ENCODE measurements at regions not wholly inside any gene's neighbourhood (a gene's known extent, or its start where the extent isn't known, plus 50 kb on each side); places are given as distances from the start of the nearest gene placed in this dataset.
"Not testable (repeated sequence)": the region's sequence is repeated elsewhere in the genome, so short reads cannot be mapped to it uniquely, and the experiment has no call there.

DNA sequence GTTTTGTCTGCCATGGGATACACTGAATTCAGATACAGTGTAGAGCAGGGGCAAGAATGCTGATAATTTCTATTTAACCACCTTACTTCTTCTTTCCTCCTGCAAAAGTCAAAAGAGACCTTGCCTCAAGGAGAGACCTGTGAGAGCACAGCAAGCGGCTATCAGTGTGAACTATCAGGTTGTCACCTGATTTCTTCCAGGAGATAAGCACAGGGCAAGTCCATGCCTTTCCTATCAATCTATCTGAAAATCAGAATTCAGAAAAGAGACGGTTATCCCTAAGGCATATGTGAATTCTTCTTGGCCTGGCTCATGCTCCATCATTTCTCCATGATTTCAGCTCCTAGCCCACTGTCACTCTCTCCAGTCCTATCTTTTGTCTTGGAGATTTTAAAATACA is 128.9 kb upstream of the CCND2 start:
- no peak overlapping the region for H3K4me3 Mint-ChIP-seq
- no peaks in the 10 kb centered on the region for H3K27me3 Mint-ChIP-seq
- peak overlapping the region; percentile 98 for H3K27ac Mint-ChIP-seq
- no peaks in the 10 kb centered on the region for H3K9me3 Mint-ChIP-seq
- peaks cover 87% of the 10 kb centered on the region for H3K4me1 Mint-ChIP-seq
- intact Hi-C loops (cut with micrococcal nuclease), result loop anchor here (10.0 kb wide), 2 partner anchors 170 to 360 kb away; no protein-coding TSS in a partner anchor
- H3K36me3 Mint-ChIP-seq (ENCODE audit: low read depth), result no peaks in the 10 kb centered on the region
- no peak for DNase-seq

GRCh38 chr12:4143896-4144295 is 129.7 kb upstream of the CCND2 start:
- H3K36me3 Mint-ChIP-seq (ENCODE audit: low read depth), result no peaks in the 10 kb centered on the region
- no peaks in the 10 kb centered on the region for H3K27me3 Mint-ChIP-seq
- peaks cover 92% of the 10 kb centered on the region for H3K4me1 Mint-ChIP-seq
- peak overlapping the region; percentile 28 for H3K4me3 Mint-ChIP-seq
- intact Hi-C loops (cut with micrococcal nuclease), result loop anchor here (1.0 to 10.0 kb wide), 4 partner anchors 8 to 361 kb away; no protein-coding TSS in a partner anchor
- H3K9me3 Mint-ChIP-seq, result no peaks in the 10 kb centered on the region
- peak; percentile 70 for DNase-seq
- peak overlapping the region; percentile 98 for H3K27ac Mint-ChIP-seq

- H3K4me1 Mint-ChIP-seq, result peaks cover 79% of the 10 kb centered on the region
- H3K27ac Mint-ChIP-seq, result peak overlapping the region; percentile 96
- intact Hi-C loops (cut with micrococcal nuclease), result loop anchor here (10.0 kb wide), 2 partner anchors 167 to 363 kb away; no protein-coding TSS in a partner anchor
- peak overlapping the region; percentile 36 for H3K4me3 Mint-ChIP-seq
- H3K36me3 Mint-ChIP-seq (ENCODE audit: low read depth), result no peaks in the 10 kb centered on the region
- H3K27me3 Mint-ChIP-seq, result no peaks in the 10 kb centered on the region
- peak; percentile 68 for DNase-seq
- no peaks in the 10 kb centered on the region for H3K9me3 Mint-ChIP-seq
These were observed 132.0 kb upstream of the CCND2 start for GRCh38 chr12:4141348-4142270.

DNA sequence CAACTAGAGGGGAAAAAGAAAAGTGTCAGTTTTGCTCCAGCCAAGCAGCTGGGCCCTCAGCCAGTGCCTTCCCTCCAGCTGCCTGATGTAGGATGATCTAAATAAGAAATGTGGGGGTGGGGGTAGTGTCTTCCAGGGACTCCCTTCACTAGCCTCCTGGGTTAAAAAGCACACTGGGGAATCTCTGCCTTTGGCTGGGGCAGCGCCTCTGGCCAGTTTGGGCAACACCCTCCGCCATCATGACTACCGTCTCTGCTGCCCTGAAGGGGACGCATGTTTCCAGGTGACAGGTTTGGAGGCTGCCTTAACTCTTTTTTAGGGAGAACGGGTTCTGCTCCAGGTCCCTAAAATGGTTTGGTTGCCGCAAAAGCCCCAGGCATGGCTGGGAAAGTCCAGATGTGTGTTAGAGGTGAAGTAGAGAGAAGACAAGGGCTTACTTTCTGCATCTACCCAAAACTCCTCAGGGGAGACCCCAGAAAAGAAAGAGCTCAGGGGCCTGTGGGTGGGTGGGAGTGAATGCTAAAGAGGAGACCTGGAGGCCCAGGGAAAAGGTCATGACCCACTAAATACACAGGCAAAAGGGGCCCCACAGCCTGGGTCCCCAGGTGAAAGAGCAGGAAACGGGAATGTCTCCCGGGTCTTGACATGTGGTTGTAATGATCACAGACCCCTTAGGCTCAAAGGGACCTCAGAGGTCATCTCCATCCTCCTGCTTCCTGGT is 132.8 kb upstream of the CCND2 start:
- peak overlapping the region; percentile 19 for H3K4me3 Mint-ChIP-seq
- H3K27ac Mint-ChIP-seq, result peak overlapping the region; percentile 96
- DNase-seq, result no peak
- peaks cover 79% of the 10 kb centered on the region for H3K4me1 Mint-ChIP-seq
- peaks cover under 1% of the 10 kb centered on the region for H3K9me3 Mint-ChIP-seq
- H3K27me3 Mint-ChIP-seq, result no peaks in the 10 kb centered on the region
- peaks cover 2% of the 10 kb centered on the region for H3K36me3 Mint-ChIP-seq (ENCODE audit: low read depth)
- intact Hi-C loops (cut with micrococcal nuclease), result loop anchor here (10.0 kb wide), 2 partner anchors 166 to 364 kb away; no protein-coding TSS in a partner anchor

DNA sequence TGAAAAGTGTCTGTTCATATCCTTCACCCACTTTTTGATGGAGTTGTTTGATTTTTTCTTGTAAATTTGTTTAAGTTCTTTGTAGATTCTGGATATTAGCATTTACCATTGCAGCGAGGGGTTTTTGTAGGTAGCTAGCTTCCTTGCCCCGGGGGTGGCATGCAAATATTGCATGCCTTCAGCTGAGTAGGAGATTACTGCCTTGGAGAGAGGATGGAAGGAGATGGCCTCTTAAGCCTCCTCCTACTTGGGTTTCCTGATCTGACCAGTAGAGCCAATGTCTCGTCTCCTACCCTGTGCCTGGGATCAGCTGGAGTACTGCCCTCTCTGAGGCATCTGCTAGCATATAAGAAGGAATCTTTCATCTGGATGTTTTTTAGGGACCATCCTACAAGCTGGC is 134.4 kb upstream of the CCND2 start:
- no peak for DNase-seq
- peaks cover 3% of the 10 kb centered on the region for H3K9me3 Mint-ChIP-seq
- H3K4me1 Mint-ChIP-seq, result peaks cover 72% of the 10 kb centered on the region
- no peaks in the 10 kb centered on the region for H3K27me3 Mint-ChIP-seq
- H3K4me3 Mint-ChIP-seq, result no peak overlapping the region
- intact Hi-C loops (cut with micrococcal nuclease), result no loop called here
- H3K27ac Mint-ChIP-seq, result peak overlapping the region; percentile 36
- H3K36me3 Mint-ChIP-seq (ENCODE audit: low read depth), result peaks cover 3% of the 10 kb centered on the region

- H3K9me3 Mint-ChIP-seq; H3K4me3 Mint-ChIP-seq; H3K36me3 Mint-ChIP-seq (ENCODE audit: low read depth); H3K27ac Mint-ChIP-seq; intact Hi-C loops (cut with micrococcal nuclease); H3K27me3 Mint-ChIP-seq; DNase-seq: not testable (repeated sequence)
- peaks cover 68% of the 10 kb centered on the region for H3K4me1 Mint-ChIP-seq
These were observed 135.0 kb upstream of the CCND2 start for GRCh38 chr12:4138532-4138931.

GRCh38 chr12:4138051-4138450 is 135.5 kb upstream of the CCND2 start:
- Mint-ChIP-seq H3K4me3 (no peak overlapping the region), H3K4me1 (peaks cover 65% of the 10 kb centered on the region), H3K27me3 (no peaks in the 10 kb centered on the region), H3K27ac (no peak overlapping the region), H3K9me3 (peaks cover 3% of the 10 kb centered on the region), H3K36me3 (ENCODE audit: low read depth) (peaks cover 3% of the 10 kb centered on the region)
- intact Hi-C loops (cut with micrococcal nuclease), result no loop called here
- no peak for DNase-seq

DNA sequence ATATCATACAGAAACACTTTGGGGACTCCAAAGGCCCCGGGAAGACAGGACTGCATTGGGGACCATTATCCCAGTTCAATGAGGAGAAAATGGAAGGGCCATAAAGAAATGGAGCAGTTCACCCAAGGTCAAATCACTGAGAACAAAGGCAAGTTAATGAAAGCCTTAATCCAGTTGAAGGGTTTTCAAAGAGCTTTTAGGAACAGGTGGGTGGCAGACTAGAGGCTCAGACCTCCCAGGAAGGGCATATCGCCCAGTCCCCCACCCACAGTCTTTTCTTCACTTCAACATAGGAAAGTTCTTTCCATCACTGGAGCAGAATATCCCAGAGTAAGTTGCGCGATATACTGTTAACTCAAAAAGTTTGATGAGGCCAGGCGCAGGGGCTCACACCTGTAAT is 136.1 kb upstream of the CCND2 start:
- peaks cover 60% of the 10 kb centered on the region for H3K4me1 Mint-ChIP-seq
- peaks cover 3% of the 10 kb centered on the region for H3K36me3 Mint-ChIP-seq (ENCODE audit: low read depth)
- DNase-seq, result no peak
- H3K27ac Mint-ChIP-seq, result peak overlapping the region; percentile 26
- H3K4me3 Mint-ChIP-seq, result no peak overlapping the region
- no peaks in the 10 kb centered on the region for H3K27me3 Mint-ChIP-seq
- intact Hi-C loops (cut with micrococcal nuclease), result no loop called here
- H3K9me3 Mint-ChIP-seq, result peaks cover 3% of the 10 kb centered on the region

GRCh38 chr12:4137015-4137414 is 136.5 kb upstream of the CCND2 start:
- Mint-ChIP-seq H3K9me3 (peaks cover 3% of the 10 kb centered on the region), H3K4me3 (no peak overlapping the region), H3K27me3 (no peaks in the 10 kb centered on the region), H3K36me3 (ENCODE audit: low read depth) (peaks cover 3% of the 10 kb centered on the region), H3K27ac (peak overlapping the region; percentile 91), H3K4me1 (peaks cover 56% of the 10 kb centered on the region)
- intact Hi-C loops (cut with micrococcal nuclease), result no loop called here
- DNase-seq, result no peak

- Mint-ChIP-seq H3K9me3 (peaks cover 3% of the 10 kb centered on the region), H3K27ac (peak overlapping the region; percentile 91), H3K4me1 (peaks cover 46% of the 10 kb centered on the region), H3K27me3 (no peaks in the 10 kb centered on the region), H3K4me3 (peak overlapping the region; percentile 5), H3K36me3 (ENCODE audit: low read depth) (peaks cover 3% of the 10 kb centered on the region)
- DNase-seq, result peak; percentile 75
- intact Hi-C loops (cut with micrococcal nuclease), result loop anchor here (1.0 kb wide), 4 partner anchors 10 to 136 kb away; no protein-coding TSS in a partner anchor
These were observed 137.5 kb upstream of the CCND2 start for GRCh38 chr12:4135919-4136605.

DNA sequence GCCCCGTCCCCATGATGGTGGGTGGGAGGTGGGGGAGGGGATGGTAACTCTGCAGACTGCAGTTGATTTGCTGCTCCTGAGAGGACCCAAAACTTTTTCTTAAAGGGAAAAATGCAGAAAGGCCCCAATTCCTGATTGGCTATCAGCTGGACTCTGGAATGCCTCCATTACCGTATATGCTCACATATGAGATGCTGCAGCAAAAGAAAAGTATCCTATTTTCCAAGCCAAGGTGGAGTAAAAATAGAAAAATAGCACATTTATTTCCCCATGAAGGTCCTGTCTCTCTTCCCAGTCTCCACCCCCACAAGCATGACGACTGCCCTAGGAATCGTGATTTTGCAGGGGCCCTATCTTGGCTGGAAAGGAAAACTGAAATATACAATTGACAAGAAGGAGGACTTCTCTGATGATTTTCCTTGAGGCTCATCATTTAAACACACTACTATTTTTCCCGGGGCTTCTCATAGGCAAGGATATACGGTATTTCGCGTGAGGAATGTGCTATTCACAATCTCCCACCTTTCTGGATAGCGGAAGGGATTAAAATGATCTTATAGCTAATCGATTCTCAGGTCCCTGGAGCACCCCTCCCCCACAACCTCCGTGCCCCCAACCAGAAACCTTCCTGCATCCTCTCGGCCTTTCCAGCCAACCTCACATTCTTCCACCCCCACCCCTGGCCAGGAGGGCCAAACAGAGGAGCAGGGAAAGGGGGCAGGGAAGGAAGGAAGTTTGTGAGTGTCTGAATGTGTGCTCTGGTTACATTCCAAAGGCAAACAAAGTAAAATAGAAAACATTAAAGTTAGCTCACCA is 138.9 kb upstream of the CCND2 start:
- H3K27me3 Mint-ChIP-seq, result peaks cover 1% of the 10 kb centered on the region
- H3K4me1 Mint-ChIP-seq, result peaks cover 38% of the 10 kb centered on the region
- intact Hi-C loops (cut with micrococcal nuclease), result no loop called here

DNA sequence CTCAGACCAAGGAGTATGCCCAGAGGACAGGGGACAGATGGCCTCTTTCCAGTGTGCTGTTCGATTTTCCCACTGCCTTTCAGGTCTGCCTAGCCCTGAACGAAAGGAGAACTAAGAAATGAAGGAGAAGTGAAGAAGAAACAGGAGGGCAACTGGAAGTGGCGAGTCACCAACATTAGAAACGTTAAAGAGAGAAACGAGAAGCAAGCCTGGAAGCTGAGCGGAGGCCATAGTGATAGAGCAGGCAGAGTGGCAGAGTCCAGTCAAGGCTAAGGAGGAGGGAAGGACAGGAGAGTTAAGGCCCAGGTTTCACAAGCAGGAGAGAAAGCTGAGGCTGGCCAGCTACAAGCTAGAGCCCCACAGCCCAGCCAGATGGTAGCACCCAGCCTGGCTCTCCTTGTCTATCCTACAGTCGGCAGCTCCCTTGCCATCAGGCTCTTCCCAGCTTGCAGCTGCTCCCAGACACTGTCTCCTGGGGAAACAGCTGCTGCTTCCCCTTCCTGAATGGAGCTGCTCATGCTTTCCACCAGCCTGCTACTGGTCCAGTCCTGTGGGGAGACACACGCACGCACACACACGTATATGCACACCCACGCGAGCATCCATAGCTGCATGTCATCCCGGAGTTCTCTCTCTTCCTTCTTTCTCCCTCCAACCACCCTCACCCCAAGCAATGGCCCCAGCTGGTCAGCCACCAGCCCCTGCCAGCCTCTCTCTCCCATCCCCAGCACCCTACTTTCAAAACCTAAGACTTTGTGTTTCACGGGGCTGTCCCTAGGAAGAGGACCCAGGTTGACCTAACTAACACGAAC is 139.7 kb upstream of the CCND2 start:
- peaks cover 3% of the 10 kb centered on the region for H3K36me3 Mint-ChIP-seq (ENCODE audit: low read depth)
- intact Hi-C loops (cut with micrococcal nuclease), result no loop called here
- H3K4me1 Mint-ChIP-seq, result peaks cover 29% of the 10 kb centered on the region
- H3K27me3 Mint-ChIP-seq, result peaks cover 2% of the 10 kb centered on the region
- peaks cover 3% of the 10 kb centered on the region for H3K9me3 Mint-ChIP-seq
- DNase-seq, result no peak
- no peak overlapping the region for H3K4me3 Mint-ChIP-seq
- H3K27ac Mint-ChIP-seq, result peak overlapping the region; percentile 10

More for the DNA sequence above, 138.9 kb upstream of the CCND2 start:
- H3K36me3 Mint-ChIP-seq (ENCODE audit: low read depth), result peaks cover 3% of the 10 kb centered on the region
- H3K9me3 Mint-ChIP-seq, result peaks cover 3% of the 10 kb centered on the region
- H3K4me3 Mint-ChIP-seq, result no peak overlapping the region
- no peak overlapping the region for H3K27ac Mint-ChIP-seq
- DNase-seq, result no peak
